ENCODE measurements at regions not wholly inside any gene's neighbourhood (a gene's known extent, or its start where the extent isn't known, plus 50 kb on each side); places are given as distances from the start of the nearest gene placed in this dataset.

DNA sequence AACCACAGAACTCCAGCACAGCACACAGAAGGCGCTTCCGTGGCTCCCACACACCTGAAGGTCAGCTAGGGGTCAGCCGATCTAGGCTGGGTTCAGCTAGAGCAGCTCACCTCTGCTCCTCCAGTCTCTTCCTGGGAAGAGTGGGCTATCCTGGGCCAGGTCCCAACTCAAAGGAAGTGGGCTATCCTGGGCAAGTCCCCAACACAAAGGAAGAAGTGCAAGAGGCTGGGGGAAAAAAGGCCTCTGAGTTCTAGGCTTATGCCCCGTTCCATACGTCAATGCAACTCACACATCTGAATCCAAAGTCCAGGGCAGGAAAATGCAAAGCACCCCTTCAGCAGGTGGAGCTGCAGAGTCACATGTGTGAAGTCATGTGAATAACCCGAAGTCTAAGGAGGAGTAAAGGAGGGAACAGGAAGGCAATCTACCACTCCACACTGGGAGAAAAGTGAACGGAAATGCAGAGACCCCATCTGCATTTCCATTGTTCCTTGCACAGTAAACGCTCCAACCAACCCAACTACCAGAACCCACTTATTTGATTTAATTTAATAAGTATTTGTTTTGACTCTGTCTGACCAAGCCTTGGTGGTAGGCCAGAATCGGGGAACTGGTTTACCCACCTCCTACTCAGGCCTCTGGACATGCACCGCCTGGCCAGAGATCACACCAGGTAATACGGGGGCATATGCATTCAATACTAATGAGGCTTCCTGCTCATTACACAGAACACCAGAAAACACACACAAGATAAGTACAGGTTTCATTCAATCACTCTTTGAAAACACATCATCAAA is 95.5 kb upstream of the RNF32 start:
- no peaks in the 10 kb centered on the region for H3K4me1 ChIP-seq
- DNase-seq, result no peak
- no peaks in the 10 kb centered on the region for H3K27me3 ChIP-seq
- H3K9me3 ChIP-seq, result no peaks in the 10 kb centered on the region
- no peak for ATAC-seq
- no peak overlapping the region for H3K4me3 ChIP-seq
- intact Hi-C loops (cut with DNase I; ENCODE audit: low total_unique reads), result no loop called here
- no peak overlapping the region for H3K27ac ChIP-seq
- TF ChIP-seq CTCF (IDR thresholded peaks at IDR 0.05 in 4 of 5, conservative IDR thresholded peaks at IDR 0.05 in 1 of 5) (no peak), POLR2A (IDR thresholded peaks at IDR 0.05) (no peak)
- in situ Hi-C loops (cut with MboI; ENCODE audit: low sequenced_read_pairs in 4 of 4), result no loop called here
- no peaks in the 10 kb centered on the region for H3K36me3 ChIP-seq

DNA sequence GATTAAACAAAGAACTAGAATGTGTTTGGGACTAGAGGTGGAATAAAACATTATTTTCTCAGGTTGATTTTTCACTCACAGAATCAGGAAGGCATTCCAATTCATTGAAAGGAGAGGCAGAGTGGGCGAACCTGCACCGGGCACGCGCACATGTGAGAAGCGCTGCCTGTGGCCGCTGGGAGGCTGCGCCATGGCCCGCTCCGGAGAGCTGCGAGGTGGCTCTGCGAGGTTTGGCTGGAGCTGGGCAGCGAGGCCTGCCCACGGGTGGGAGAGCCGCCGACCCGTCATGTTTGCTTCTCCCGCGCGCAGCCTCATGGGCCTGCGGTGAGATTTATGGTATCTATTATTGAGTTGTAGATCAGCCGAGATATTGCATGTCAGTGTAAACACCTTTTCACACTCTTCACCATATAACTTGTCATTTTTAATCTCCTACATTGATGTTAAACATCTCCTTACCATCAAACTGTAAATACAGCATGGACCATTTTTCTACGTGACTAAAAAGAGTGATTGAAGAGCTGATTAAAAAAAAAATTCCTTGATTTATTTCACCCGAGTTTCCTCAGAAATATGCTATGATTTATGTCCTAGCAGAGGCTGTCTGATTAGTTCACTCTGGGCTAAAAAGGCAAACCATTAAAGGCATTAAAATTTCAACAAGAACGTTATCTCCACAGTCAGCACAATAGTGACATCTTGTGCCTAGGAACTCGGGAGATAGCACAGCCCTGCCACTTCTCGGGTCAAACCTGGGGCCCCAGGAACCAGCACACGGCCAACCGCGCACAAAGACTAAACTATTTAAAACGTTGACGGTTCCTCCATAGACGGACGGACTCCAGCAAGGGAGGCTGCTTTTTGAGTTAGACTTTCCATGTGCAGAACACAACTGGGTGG is 96.6 kb upstream of the RNF32 start:
- intact Hi-C loops (cut with DNase I; ENCODE audit: low total_unique reads), result no loop called here
- DNase-seq (no peak), ATAC-seq (no peak)
- Histone ChIP-seq H3K4me3 (no peak overlapping the region), H3K9me3 (no peaks in the 10 kb centered on the region), H3K36me3 (no peaks in the 10 kb centered on the region), H3K4me1 (no peaks in the 10 kb centered on the region), H3K27me3 (no peaks in the 10 kb centered on the region), H3K27ac (no peak overlapping the region)
- TF ChIP-seq CTCF (IDR thresholded peaks at IDR 0.05 in 4 of 5, conservative IDR thresholded peaks at IDR 0.05 in 1 of 5) (no peak), POLR2A (IDR thresholded peaks at IDR 0.05) (no peak)
- in situ Hi-C loops (cut with MboI; ENCODE audit: low sequenced_read_pairs in 4 of 4), result no loop called here

DNA sequence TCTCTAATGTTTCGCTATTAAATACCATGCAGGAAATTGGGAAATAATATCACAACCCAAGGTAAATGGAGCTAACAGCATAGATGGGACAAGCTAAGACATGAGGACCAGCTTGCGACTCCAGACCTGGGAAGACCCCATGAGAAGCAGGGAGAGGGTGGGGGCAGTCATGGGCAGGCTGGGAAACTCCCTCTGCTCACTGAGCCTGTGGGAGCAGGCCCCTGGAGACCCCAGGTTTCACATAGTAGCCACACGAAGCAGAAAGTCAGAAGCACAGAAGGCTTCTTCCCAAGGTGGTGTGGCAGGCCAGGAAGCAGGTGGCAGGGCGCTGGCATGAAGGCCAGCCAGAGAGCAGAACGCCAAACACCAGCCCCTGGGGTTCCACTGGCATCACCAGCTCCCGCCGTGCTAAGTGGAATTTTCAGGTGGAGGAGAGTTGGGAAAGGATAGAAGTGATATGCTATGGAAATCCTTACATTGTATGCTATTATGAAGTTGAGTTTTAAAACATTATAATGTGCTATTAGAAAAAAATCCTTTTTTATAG is 99.9 kb upstream of the RNF32 start:
- DNase-seq (no peak), ATAC-seq (no peak)
- TF ChIP-seq POLR2A (IDR thresholded peaks at IDR 0.05), result no peak
- TF ChIP-seq CTCF (IDR thresholded peaks at IDR 0.05 in 4 of 5, conservative IDR thresholded peaks at IDR 0.05 in 1 of 5), result no peak
- H3K36me3 ChIP-seq, result no peaks in the 10 kb centered on the region
- intact Hi-C loops (cut with DNase I; ENCODE audit: low total_unique reads), result no loop called here
- no peaks in the 10 kb centered on the region for H3K27me3 ChIP-seq
- H3K4me3 ChIP-seq, result no peak overlapping the region
- in situ Hi-C loops (cut with MboI; ENCODE audit: low sequenced_read_pairs in 4 of 4), result no loop called here
- no peak overlapping the region for H3K27ac ChIP-seq
- no peaks in the 10 kb centered on the region for H3K4me1 ChIP-seq
- H3K9me3 ChIP-seq, result no peaks in the 10 kb centered on the region

GRCh38 chr7:156539999-156540398 is 100.6 kb upstream of the RNF32 start:
- TF ChIP-seq POLR2A (IDR thresholded peaks at IDR 0.05), result no peak
- no peak for TF ChIP-seq CTCF (IDR thresholded peaks at IDR 0.05 in 4 of 5, conservative IDR thresholded peaks at IDR 0.05 in 1 of 5)
- in situ Hi-C loops (cut with MboI; ENCODE audit: low sequenced_read_pairs in 4 of 4), result no loop called here
- no peak overlapping the region for H3K4me3 ChIP-seq

More at GRCh38 chr7:156539999-156540398, 100.6 kb upstream of the RNF32 start:
- no peaks in the 10 kb centered on the region for H3K4me1 ChIP-seq
- H3K27me3 ChIP-seq, result no peaks in the 10 kb centered on the region
- H3K27ac ChIP-seq, result no peak overlapping the region
- intact Hi-C loops (cut with DNase I; ENCODE audit: low total_unique reads), result no loop called here
- ATAC-seq, result no peak
- DNase-seq, result no peak
- no peaks in the 10 kb centered on the region for H3K36me3 ChIP-seq
- H3K9me3 ChIP-seq, result no peaks in the 10 kb centered on the region

Measured in gastrocnemius medialis (tissue), 4 donors.